ENCODE measurements at regions not wholly inside any gene's neighbourhood (a gene's known extent, or its start where the extent isn't known, plus 50 kb on each side); places are given as distances from the start of the nearest gene placed in this dataset.

GRCh38 chr1:147046189-147046862, 108.2 kb downstream of the NBPF12 start:
- peaks cover 24 to 45% (median 38%) of the 10 kb centered on the region in 3 donors for H3K4me1 Mint-ChIP-seq

More at GRCh38 chr1:147046189-147046862, 108.2 kb downstream of the NBPF12 start:
- H3K36me3 Mint-ChIP-seq: no peaks in the 10 kb centered on the region
- peak overlapping the region in 3 of 4 donors; percentile 60 to 65 (median 62) for H3K4me3 Mint-ChIP-seq
- peak overlapping the region; percentile 43 to 92 (median 51) for H3K27ac Mint-ChIP-seq
- no peaks in the 10 kb centered on the region for H3K27me3 Mint-ChIP-seq
- no peaks in the 10 kb centered on the region for H3K9me3 Mint-ChIP-seq
